ENCODE measurements at regions not wholly inside any gene's neighbourhood (a gene's known extent, or its start where the extent isn't known, plus 50 kb on each side); places are given as distances from the start of the nearest gene placed in this dataset. TPM values are rescaled to one million over a fixed set of nuclear protein-coding genes. Genes with fewer than 3 reads are reported as not detected.
"Not testable (repeated sequence)": the region's sequence is repeated elsewhere in the genome, so short reads cannot be mapped to it uniquely, and the experiment has no call there.

- WGBS, 2 donors, result 57 to 66% methylated on average over 6 to 11 of the region's 11 CpGs
- no peak for ATAC-seq
- intact Hi-C loops (cut with DNase I), result no loop called here
These were observed 178.4 kb downstream of the NRN1 start for GRCh38 chr6:5828296-5828695.

GRCh38 chr6:5827056-5827904 lies 179.4 kb downstream of the NRN1 start:
- Histone ChIP-seq H3K4me3 (no peak overlapping the region), H3K36me3 (replicated peaks in 1 of 2; ENCODE audit: insufficient read depth in 1 of 2, low read depth in 2 of 2) (no peaks in the 10 kb centered on the region), H3K9me3 (no peaks in the 10 kb centered on the region), H3K4me1 (no peaks in the 10 kb centered on the region), H3K27me3 (no peaks in the 10 kb centered on the region), H3K27ac (no peak overlapping the region)
- ATAC-seq (no peak), DNase-seq (no peak)
- no peak for TF ChIP-seq CTCF (IDR thresholded peaks at IDR 0.05)
- no peak for TF ChIP-seq POLR2A (IDR thresholded peaks at IDR 0.05)
- intact Hi-C loops (cut with DNase I), result no loop called here
- 60% methylated on average over 14 of the region's 14 CpGs for WGBS, 2 donors

More at GRCh38 chr6:5828296-5828695, 178.4 kb downstream of the NRN1 start:
- DNase-seq, result no peak
- Histone ChIP-seq H3K4me3 (no peak overlapping the region), H3K36me3 (replicated peaks in 1 of 2; ENCODE audit: insufficient read depth in 1 of 2, low read depth in 2 of 2) (no peaks in the 10 kb centered on the region), H3K4me1 (no peaks in the 10 kb centered on the region), H3K27ac (no peak overlapping the region), H3K27me3 (no peaks in the 10 kb centered on the region), H3K9me3 (no peaks in the 10 kb centered on the region)
- TF ChIP-seq CTCF (IDR thresholded peaks at IDR 0.05) (no peak), POLR2A (IDR thresholded peaks at IDR 0.05) (no peak)

- not testable (repeated sequence) for H3K27ac ChIP-seq, DNase-seq
- 87 to 90% methylated on average over 5 to 8 of the region's 8 CpGs for WGBS, 2 donors
These were observed 182.2 kb downstream of the NRN1 start for GRCh38 chr6:5824382-5824983.

More at GRCh38 chr6:5824382-5824983, 182.2 kb downstream of the NRN1 start:
- intact Hi-C loops (cut with DNase I); H3K4me1 ChIP-seq; ATAC-seq; H3K4me3 ChIP-seq; H3K27me3 ChIP-seq; H3K36me3 ChIP-seq (replicated peaks in 1 of 2; ENCODE audit: insufficient read depth in 1 of 2, low read depth in 2 of 2); H3K9me3 ChIP-seq: not testable (repeated sequence)

Small RNA genes in the stretch of these regions (small RNA-seq; reads per million reads assigned to genes)
- not detected for gene RN7SL221P

Measured in body of pancreas (tissue), 4 donors.